ENCODE measurements at regions not wholly inside any gene's neighbourhood (a gene's known extent, or its start where the extent isn't known, plus 50 kb on each side); places are given as distances from the start of the nearest gene placed in this dataset.
"Not testable (repeated sequence)": the region's sequence is repeated elsewhere in the genome, so short reads cannot be mapped to it uniquely, and the experiment has no call there.

DNA sequence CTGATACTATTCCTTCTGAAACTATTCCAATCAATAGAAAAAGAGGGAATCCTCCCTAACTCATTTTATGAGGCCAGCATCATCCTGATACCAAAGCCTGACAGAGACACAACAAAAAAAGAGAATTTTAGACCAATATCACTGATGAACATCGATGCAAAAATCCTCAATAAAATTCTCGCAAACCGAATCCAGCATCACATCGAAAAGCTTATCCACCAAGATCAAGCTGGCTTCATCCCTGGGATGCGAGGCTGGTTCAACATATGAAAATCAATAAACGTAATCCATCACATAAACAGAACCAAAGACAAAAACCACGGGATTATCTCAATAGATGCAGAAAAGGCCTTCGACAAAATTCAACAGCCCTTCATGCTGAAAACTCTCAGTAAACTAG lies 251.7 kb downstream of the LAS1L start:
- TF ChIP-seq POLR2A (IDR thresholded peaks at IDR 0.05): not testable (repeated sequence)
- TF ChIP-seq, protein P1, sequence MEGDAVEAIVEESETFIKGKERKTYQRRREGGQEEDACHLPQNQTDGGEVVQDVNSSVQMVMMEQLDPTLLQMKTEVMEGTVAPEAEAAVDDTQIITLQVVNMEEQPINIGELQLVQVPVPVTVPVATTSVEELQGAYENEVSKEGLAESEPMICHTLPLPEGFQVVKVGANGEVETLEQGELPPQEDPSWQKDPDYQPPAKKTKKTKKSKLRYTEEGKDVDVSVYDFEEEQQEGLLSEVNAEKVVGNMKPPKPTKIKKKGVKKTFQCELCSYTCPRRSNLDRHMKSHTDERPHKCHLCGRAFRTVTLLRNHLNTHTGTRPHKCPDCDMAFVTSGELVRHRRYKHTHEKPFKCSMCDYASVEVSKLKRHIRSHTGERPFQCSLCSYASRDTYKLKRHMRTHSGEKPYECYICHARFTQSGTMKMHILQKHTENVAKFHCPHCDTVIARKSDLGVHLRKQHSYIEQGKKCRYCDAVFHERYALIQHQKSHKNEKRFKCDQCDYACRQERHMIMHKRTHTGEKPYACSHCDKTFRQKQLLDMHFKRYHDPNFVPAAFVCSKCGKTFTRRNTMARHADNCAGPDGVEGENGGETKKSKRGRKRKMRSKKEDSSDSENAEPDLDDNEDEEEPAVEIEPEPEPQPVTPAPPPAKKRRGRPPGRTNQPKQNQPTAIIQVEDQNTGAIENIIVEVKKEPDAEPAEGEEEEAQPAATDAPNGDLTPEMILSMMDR (IDR thresholded peaks at IDR 0.05): not testable (repeated sequence)
